ENCODE measurements at regions not wholly inside any gene's neighbourhood (a gene's known extent, or its start where the extent isn't known, plus 50 kb on each side); places are given as distances from the start of the nearest gene placed in this dataset.
"Not testable (repeated sequence)": the region's sequence is repeated elsewhere in the genome, so short reads cannot be mapped to it uniquely, and the experiment has no call there.

- no peak for DNase-seq
Observed at GRCh38 chr13:81406639-81407292, 1065.8 kb upstream of the SPRY2 start.

- no peak for DNase-seq
Observed at GRCh38 chr13:81406022-81406421, 1065.1 kb upstream of the SPRY2 start.

GRCh38 chr13:81396192-81396591 lies 1055.3 kb upstream of the SPRY2 start:
- no peak for DNase-seq

GRCh38 chr13:81395368-81395767 lies 1054.4 kb upstream of the SPRY2 start:
- no peak for DNase-seq

DNA sequence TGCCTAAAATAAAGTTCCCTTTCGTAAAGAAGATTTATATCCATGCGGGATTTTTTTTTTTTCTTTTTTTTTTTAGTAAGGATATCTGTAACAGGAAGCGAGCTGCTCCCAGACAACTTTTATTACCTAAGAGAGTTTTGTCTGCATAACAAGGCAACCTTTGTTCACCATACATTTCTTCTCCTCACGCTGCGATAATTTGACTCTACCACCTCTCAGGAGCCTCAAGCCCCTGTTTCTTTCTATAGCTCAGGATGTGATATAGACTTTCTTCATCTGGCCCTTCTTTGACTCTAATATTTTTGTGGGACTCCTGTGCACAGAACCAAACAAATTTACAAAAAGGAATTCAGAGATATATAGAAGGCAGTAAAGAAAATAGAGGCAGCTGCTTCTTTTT lies 1053.7 kb upstream of the SPRY2 start:
- no peak for DNase-seq

DNA sequence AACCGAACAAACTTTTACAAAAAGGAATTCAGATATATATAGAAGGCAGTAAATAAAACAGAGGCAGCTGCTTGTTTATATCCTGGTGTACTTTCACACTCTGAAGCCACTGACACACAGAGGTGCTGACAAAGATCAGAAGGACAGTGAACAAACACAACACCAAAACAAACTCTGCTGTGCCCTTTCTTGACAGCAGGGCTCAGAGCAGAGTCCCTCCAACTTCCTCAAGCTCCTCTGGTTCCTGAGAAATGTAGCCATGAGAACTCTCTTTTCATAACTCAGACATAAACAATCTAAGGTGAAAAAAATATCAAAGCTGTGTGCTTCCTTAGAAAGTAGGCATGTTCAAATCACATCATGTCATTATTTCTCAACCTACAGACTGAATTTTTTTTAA lies 1052.8 kb upstream of the SPRY2 start:
- DNase-seq: no peak

DNA sequence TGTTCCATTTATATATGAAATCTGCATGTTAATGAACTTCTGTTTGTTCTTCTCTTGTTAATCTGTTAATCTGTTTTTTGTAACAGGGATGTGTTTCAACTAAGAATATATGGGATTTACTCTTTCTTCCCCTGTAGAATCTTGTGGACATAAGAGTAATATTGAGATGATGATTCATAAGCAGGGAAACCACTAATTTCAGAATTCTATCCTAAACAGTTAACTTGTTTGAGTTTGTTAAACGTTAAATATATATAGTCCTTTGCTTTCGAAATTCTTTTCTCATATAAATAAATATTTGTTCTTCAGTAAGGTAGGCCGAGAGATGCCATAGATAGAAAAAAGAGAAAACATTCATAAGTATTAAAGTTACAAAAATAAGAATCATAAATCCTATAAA lies 1052.2 kb upstream of the SPRY2 start:
- DNase-seq: no peak

DNA sequence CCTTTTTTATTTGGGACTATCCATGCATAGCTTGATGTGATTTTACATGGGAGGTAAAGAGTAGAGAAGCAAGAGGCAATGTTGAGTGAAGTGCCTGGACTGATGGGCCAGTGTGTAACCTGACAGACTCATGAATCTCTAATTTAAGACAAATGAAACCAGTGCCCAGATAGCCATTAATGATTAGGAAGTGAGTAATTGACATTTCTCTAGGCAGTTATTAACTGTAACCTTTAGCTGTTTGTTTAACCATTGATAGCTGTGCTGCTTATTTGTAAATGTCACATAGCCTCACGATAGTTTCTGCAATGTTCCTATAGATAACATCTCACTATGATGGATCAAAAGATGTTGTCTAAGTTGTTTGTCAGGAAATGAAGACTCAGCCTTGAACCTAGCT lies 1047.5 kb upstream of the SPRY2 start:
- DNase-seq: no peak

DNA sequence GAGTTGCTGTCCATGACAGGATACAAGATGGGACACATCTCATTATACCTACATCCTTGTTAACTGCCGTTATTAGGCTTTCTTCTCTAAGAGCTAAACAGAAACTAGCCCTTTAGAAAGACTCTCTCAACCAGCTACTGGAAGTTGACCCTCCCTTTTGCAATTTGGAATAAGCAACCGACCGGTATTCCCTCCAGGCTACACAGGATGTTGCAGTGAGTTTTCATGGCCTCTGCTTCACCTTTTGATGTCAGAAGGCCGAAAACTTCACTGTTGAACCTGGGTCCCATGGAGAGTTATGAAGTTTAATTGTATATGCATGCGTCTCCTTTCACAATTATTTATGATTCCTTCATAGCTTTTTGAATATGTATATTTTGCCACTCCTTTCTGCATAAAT lies 1042.5 kb upstream of the SPRY2 start:
- DNase-seq: no peak

DNA sequence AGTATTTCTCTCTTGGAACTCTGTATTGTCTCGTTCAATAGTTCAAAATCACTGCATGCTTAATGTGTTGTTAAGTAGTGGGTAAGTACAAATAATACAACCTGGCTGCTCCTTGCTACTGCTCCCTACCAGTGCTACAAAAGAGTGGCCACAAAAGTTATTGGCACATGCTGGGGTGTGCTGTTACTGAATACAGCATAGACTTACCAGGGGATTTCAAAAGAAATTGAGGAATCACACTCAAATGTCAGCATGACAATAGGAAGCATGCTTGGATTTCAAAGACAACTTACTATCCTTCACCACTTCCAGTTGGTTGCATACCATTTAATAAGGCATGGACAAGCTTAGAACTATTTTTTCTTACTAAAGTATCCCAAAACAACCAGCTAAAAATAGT lies 1041.3 kb upstream of the SPRY2 start:
- no peak for DNase-seq

DNA sequence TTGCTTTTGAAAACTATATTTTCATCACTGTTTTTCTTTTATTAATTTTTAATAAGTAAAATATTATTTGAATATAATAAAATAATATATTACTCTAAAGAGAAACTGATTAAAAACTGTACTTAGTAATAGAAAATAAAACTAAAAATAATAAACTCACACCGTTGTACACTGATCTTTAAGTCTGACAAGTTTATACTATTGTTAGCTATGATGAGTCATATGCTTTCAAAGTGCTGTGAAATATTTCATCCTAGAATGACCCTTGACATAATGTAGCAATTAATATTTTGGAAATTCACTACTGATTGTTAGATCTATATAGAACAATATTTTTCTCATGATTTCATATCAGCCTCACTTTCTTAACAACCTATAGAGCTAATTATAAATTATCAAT lies 1040.6 kb upstream of the SPRY2 start:
- DNase-seq: no peak

- DNase-seq: no peak
Observed at GRCh38 chr13:81379183-81379582, 1038.3 kb upstream of the SPRY2 start.

DNA sequence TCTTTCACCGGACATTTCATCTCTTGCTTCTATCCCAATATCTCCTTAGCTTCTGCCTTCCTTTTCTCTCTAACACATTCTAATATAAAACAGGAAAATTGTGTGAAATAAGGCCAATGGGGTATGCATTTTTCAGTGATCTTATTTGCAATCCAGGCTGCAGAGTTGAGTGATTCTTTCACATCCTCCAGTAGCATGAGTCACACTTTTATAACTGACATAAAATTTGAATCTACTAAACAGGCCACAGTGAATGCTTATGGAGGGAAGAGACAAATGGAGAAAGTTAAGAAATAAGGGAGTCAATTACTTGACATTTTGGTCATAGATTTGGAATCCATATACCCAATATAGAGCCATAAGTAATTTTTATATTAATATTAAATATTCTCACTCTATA lies 1037.0 kb upstream of the SPRY2 start:
- DNase-seq: no peak

DNA sequence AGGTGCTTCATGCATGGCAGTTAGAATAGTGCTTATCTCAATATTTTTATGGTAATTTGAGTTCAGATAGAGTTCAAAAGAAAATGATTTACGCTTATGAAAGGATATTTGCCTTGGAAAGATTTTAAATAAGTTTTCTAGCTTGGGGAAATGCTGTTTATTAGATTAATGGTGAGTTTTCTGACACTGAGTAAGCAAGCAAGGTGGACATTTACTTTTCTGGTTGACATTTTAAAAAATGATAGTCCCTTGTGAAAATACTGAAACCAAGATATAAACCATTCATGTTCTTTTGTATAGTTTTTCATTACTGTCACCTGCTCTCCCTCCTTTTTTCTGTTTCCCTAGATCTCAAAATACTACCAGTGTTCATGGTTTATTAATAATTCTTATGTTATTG lies 1034.8 kb upstream of the SPRY2 start:
- DNase-seq: no peak

- DNase-seq: not testable (repeated sequence)
Observed at GRCh38 chr13:81362711-81363110, 1021.8 kb upstream of the SPRY2 start.

- no peak for DNase-seq
Observed at GRCh38 chr13:81350056-81350455, 1009.1 kb upstream of the SPRY2 start.

GRCh38 chr13:81340118-81341069 lies 999.5 kb upstream of the SPRY2 start:
- DNase-seq: not testable (repeated sequence)

- not testable (repeated sequence) for DNase-seq
Observed at GRCh38 chr13:81339666-81340065, 998.7 kb upstream of the SPRY2 start.

- DNase-seq: no peak
Observed at GRCh38 chr13:81334481-81334880, 993.6 kb upstream of the SPRY2 start.

GRCh38 chr13:81326913-81327312 lies 986.0 kb upstream of the SPRY2 start:
- no peak for DNase-seq

DNA sequence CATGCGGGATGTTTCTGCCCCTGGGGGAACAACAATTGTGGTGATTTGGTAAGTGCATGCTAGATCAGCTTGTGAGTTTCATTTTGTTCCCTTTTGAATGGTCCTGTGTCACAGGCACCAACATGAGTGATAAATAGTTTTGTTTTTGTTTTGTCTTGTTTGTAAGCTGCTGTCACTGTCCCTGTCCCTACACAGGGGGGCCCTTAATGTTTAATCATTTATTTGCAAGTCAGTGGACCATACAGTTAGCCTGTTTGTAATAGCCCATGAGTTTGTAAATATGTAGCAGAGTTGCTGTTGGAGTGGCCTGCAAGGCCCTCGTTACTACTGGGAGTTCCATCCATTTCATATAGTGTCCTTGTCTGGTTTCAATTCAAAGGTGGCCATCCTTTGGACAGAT lies 979.6 kb upstream of the SPRY2 start:
- DNase-seq: no peak

DNA sequence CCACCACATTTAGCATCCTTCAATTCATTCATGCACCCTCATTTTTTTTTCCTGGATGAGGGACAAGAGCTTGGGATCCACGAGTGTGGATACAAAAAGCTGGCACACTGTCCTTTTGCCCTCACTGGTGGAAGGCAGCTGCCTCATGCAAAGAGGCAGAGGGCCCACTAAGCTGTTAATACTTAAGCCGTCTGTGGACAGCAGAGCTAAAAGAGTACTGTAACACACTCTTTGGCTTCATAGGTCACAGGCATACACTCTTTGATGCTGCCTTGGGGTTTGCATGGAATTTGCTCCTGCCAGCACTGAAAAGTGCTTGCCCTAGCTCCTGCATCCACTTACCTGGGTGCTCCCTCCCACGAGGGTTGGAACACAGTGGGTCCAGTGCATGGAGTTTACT lies 978.4 kb upstream of the SPRY2 start:
- no peak for DNase-seq

- DNase-seq: no peak
Observed at GRCh38 chr13:81318231-81319019, 977.5 kb upstream of the SPRY2 start.

DNA sequence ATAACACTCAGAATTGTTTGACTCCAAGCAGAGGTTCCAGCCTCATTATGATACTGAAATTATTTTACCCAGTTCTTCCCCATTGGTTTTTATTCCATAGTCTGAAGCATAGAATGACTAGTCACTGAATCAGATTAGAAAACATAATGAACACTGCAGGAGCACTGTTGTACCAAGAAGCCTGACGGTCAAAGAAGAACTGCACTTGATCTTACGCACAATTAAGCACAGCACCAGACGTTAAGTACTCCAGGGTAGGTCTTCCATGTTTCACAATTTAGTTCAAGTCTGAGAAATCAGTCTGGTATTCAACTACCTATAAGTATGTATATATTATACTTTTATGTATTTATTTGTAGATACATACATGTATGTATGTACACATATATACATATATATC lies 973.5 kb upstream of the SPRY2 start:
- no peak for DNase-seq

All from GDM1 (cell line).